GM21529 (cell line): ENCODE measurements at regions not wholly inside any gene's neighbourhood (a gene's known extent, or its start where the extent isn't known, plus 50 kb on each side); places are given as distances from the start of the nearest gene placed in this dataset.

Experiments
- ATAC-seq: cut with Tn5 transposase; IDR thresholded peaks from one replicate; pipeline ENCODE4 v1.9.1; 2021; ENCODE audit not compliant: unreplicated experiment

DNA sequence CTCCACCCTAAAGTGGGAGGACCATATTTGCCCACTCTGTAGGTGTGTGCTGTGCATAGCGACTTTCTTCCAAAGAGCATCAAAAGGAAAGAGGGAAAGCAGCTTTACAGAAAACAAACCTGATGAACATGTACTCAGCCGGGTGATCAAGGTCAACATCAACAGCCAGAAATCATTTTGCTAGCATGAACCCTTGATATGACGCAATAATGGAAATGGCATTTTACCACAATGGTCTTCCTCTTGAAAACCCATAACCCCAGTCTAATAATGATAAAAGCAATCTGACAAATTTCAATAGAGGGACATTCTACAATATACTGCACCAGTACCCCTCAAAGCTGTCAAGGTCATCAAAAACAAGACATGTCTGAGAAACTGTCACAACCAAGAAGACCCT lies 350.2 kb downstream of the FBXO15 start:
- ATAC-seq: no peak

DNA sequence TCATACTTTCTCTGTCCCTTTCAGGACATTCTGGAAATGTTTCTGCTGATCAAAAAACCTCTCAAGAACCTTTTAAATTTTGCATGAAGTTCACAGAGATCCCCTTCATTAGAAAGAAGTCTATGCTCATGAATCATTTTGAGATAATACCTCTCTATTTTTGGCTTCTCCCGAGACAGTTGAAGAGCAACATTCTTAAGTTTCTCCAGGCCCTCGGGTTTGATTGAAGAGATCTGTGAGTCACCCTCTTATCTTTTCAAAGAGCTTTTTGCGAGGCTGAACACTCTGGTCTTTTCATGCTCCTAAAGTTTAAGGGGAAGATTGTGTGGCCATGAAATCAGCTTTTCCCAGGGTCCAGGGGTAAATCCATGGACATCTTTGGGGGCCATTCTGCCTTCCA lies 354.2 kb downstream of the FBXO15 start:
- no peak for ATAC-seq

GRCh38 chr18:73791081-73791480 lies 356.6 kb downstream of the FBXO15 start:
- no peak for ATAC-seq

- ATAC-seq: no peak
These were observed 357.0 kb downstream of the FBXO15 start for GRCh38 chr18:73790587-73790986.

DNA sequence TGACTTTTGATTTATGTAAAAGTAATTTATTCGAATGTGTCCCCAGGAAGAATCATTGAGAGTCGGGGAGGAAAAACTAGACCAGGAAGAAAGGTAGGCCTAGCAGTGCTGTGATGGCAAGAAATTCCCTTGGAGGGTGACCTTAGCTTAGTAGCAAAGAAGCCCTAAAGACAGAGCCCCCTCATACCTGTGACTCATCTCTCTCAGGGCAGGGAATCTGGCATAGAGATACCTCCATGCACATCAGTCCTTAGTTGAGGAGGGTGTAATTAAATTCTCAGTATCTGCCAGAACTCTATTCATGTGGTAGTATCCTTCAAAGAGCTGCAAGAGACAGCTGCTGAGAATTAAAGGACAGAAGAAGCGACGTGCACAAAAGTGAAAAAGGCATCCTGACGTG lies 360.3 kb downstream of the FBXO15 start:
- ATAC-seq: no peak

GRCh38 chr18:73785300-73785699 lies 362.3 kb downstream of the FBXO15 start:
- ATAC-seq: no peak

GRCh38 chr18:73784853-73785252 lies 362.8 kb downstream of the FBXO15 start:
- no peak for ATAC-seq

GRCh38 chr18:73782405-73782804 lies 365.2 kb downstream of the FBXO15 start:
- no peak for ATAC-seq

GRCh38 chr18:73780218-73780617 lies 367.4 kb downstream of the FBXO15 start:
- no peak for ATAC-seq

GRCh38 chr18:73778032-73778359 lies 369.6 kb downstream of the FBXO15 start:
- ATAC-seq: no peak

DNA sequence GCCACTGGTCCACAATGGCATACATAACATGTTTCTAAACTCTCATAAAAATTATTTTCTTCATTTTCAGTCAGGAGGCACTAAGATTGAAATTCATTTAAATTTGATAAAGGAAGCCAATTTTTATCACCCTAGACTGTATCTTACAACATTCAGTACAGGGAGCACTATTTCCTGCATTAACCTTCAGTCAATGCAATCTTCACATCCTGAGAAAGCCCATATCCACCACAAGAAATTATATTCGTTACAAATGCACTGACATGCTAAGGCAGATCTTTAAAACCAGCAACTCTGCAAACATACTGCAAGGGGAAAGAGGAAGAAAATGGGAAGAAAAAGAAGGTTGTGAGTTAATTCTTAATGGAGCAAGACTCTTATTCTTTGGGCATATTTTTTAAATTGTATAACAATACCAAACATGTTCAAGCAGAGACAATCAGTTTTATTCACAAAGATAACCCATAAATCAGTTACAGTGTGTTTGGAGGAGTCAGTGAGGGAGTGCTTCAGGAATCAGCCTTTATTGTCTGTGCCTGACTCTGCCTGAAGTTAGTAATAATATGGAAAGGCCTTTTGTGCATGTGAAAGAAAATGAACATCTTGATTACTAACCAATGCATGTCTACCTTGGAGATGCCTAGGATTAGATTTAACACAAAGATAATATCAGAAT lies 370.1 kb downstream of the FBXO15 start:
- no peak for ATAC-seq

DNA sequence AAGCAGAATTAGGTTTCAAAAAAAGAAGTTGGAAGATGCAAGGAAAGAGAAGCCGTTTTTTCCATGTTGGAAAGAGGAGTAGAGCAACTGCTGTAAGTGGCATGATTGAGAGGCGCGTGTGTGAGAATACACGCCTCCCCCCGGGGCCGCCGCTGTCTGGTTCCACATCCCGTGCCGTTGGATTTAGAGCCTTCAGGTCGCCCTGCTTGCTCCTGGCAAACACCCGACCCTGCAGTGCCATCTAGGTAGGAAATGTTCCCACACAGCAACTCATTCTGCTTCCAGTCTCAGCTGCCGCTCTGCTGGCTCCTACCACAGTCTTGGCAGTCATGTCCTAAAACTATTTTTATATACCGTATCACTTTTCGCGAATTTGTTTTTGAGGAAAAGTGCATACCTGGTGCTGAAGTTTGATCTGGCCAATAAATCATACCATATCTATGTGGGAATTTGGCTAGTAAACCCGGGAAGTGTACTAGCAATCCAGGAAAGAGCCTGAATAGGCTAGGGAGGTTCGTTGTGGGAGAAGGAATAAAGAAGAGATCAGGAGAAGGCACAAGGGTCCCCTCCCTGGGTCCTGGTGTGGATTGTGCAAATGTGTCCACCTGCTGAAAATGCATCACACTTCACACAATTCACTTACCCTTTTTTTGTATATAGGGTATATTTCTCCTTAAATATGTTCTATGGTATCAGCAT lies 372.7 kb downstream of the FBXO15 start:
- no peak for ATAC-seq

GRCh38 chr18:73768043-73768442 lies 379.6 kb downstream of the FBXO15 start:
- ATAC-seq: no peak

GRCh38 chr18:73766910-73767515 lies 380.6 kb downstream of the FBXO15 start:
- ATAC-seq: no peak

GRCh38 chr18:73758446-73758845 lies 389.2 kb downstream of the FBXO15 start:
- no peak for ATAC-seq

DNA sequence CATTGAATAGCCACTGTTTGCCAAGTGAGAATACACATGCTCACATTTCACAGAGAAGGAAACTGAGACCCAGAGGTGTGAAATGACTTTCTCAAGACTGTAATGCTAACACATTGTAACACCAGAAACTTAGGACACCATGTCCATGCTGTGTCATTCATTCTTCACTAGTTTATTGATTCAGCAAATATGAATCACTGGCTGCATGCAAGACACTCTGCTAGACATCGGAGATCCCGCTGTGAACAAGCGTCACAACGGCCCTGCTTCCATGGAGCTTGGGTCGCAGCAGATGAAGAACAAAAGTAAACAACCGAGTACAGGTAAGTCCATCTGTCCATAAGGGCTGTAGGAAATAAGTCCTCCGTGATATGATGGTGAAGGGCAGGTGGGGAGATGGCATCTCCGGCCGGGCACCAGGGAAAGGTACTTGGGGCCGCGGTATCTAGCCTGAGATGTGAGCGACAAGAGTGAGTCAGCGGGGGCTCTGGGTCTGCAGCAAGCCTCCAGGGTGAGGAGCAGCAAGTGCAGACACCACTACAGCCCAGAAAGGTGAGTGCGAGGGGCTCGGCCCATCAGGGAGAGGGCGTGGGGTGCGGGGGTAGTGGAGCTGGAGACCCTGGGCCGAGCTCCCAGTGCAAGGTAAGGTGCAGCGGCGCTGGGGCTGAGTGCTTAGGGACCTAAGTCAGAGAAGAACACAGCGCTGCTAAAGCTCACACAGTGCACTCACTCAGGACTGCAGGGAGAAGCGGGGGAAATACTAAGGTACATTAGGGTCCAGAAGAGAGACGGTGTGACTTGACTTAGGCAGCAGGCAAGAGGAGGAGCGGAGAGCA lies 391.2 kb downstream of the FBXO15 start:
- ATAC-seq: no peak

- ATAC-seq: no peak
These were observed 394.7 kb downstream of the FBXO15 start for GRCh38 chr18:73752965-73753364.

DNA sequence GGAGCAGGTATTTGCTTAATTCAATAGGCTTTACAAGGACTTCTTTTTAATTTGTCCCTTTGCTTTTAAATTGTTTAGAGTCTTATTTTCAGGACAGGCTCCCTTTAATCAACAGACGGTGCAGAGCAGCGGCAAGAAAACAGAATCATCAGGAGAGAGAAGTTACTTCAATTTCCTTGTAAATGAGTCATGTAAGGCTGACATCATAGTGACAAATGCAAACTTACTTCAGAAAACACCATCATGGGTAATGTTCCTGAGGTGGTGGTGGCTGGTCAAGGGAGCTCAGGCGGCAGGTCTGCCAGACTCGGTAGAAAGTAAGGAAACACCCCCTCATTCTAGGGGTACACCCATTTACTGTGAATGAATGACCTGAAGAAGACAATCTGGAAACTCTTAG lies 395.1 kb downstream of the FBXO15 start:
- no peak for ATAC-seq

DNA sequence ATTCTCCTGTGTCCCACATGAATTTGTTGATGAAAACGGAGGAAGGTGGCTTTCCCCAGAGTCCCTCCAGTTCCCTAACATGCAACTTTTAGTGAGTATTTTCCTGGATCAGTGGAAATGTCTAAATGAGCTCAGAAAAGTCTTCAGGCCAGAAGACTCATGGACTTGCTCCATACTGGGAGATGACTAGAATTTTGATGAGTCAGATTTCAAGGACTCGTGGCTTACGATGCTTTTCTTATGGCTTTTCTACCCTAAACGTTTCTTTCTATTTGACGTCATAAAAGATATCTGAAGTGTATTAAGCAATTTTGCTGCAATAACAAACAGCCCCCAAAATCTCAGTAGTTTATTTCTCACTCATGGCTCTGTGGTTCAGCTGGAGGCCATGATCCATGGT lies 397.6 kb downstream of the FBXO15 start:
- no peak for ATAC-seq

GRCh38 chr18:73749304-73749703 lies 398.3 kb downstream of the FBXO15 start:
- no peak for ATAC-seq

- ATAC-seq: no peak
These were observed 398.9 kb downstream of the FBXO15 start for GRCh38 chr18:73748731-73749130.

GRCh38 chr18:73746101-73746500 lies 401.5 kb downstream of the FBXO15 start:
- no peak for ATAC-seq
